ENCODE measurements at regions not wholly inside any gene's neighbourhood (a gene's known extent, or its start where the extent isn't known, plus 50 kb on each side); places are given as distances from the start of the nearest gene placed in this dataset.

DNA sequence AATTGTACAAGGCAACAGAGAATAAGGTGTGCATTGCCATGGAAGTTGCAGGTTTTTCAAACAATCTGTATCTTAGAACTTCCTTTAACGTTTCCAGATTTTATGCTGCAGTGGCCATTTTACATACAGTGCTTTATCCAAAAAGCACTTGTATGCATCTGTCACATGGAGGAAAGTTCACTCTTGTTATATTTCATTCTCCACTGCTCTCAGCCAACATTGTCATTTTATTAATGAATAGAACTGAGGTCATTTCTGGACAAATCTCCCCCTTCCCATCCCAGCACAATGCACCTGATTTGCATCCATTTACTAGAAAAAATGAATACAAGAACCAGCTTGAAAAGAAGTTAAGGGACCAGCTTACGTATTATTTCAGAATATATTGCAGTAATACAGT lies 342.0 kb downstream of the USP25 start:
- no peak for DNase-seq (ENCODE audit: low read depth in 3 of 3, low spot score in 1 of 3)

GRCh38 chr21:16072221-16072620 lies 342.4 kb downstream of the USP25 start:
- no peak for DNase-seq (ENCODE audit: low read depth in 3 of 3, low spot score in 1 of 3)

DNA sequence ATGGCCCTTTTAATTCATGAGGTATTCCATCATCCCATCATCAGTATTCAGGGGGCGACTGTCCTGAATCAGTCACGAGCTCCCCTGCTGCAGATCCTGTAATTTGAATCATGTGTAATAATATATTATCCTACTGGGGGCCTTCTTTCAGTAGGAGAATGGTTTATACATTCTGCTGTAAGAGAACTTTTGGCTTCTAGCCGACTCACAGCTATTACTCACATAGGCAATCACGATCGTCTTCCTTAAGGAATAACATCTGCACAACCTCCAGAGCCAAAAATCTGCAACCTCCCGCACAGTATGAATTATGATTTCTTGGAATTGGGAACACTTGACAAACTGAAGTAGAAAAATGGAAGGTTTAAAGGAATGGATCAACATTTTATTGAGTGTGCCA lies 343.0 kb downstream of the USP25 start:
- no peak for DNase-seq (ENCODE audit: low read depth in 3 of 3, low spot score in 1 of 3)

DNA sequence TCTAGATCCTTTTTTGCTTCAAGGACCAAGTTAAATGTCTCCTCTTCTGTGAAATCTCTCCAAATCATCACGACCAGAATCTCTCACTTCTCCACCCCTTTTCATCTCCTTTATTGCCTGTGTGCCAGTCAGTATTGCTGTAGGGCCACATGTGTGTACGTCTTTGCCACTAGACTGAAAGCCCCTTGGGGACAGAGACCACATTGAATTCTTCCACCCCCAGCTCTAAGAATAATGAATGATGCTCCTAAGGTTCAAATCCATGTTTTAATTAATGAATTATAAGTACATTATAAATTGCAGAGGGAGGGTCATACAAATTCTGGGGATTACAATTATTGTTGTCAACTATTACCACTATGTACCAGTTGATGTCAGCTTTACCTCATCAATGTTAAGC lies 343.8 kb downstream of the USP25 start:
- no peak for DNase-seq (ENCODE audit: low read depth in 3 of 3, low spot score in 1 of 3)

DNA sequence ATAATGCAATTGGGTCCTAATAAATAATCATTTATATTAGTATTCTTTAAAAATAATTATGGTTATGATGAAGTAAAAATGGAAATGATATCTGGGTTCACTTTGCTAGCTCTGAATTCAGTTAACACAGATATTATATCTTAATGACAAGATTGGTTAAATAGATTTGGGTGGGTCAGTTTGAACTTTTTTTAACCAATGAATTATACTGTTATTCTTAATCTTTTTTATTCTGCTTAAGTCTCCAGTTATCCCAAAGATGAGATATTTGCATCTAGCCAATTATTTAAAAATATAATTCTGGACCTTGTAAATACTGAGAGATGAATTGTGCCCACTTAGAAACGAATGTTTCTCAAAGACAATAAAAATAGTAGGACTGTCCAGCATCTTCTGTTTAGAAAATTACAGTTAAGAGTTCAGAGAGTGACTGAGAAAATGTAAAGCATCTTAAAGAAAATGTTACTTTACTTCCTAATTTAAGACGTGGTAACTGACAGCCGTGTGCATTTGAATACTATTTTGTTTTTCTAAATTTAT lies 345.2 kb downstream of the USP25 start:
- DNase-seq (ENCODE audit: low read depth in 3 of 3, low spot score in 1 of 3), result no peak

GRCh38 chr21:16075649-16076282 lies 346.0 kb downstream of the USP25 start:
- DNase-seq (ENCODE audit: low read depth in 3 of 3, low spot score in 1 of 3), result no peak

DNA sequence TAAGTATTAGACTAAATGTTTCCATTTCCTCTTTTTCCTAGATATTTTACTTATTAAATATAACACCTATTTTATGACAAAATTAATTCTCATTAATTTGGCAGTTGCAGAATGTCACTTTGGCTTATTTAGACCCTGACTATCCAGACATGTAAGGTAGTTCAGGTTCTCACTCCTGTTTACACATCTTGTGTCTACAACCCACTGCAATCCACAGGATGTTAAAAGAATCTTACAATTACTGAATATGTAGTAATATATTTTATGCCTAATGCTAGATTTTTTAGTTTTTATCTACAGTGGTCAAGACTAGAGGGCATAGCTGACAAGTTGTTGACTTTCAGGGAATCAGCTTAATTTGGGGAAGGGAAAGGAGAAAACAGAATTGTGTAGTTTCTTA lies 346.7 kb downstream of the USP25 start:
- DNase-seq (ENCODE audit: low read depth in 3 of 3, low spot score in 1 of 3), result no peak

- DNase-seq (ENCODE audit: low read depth in 3 of 3, low spot score in 1 of 3), result no peak
These were observed 348.6 kb downstream of the USP25 start for GRCh38 chr21:16078382-16078781.

GRCh38 chr21:16079830-16080229 lies 350.0 kb downstream of the USP25 start:
- DNase-seq (ENCODE audit: low read depth in 3 of 3, low spot score in 1 of 3), result no peak

- no peak for DNase-seq (ENCODE audit: low read depth in 3 of 3, low spot score in 1 of 3)
These were observed 351.5 kb downstream of the USP25 start for GRCh38 chr21:16081304-16081703.

- no peak for DNase-seq (ENCODE audit: low read depth in 3 of 3, low spot score in 1 of 3)
These were observed 352.4 kb downstream of the USP25 start for GRCh38 chr21:16082038-16082816.

- DNase-seq (ENCODE audit: low read depth in 3 of 3, low spot score in 1 of 3), result no peak
These were observed 355.1 kb downstream of the USP25 start for GRCh38 chr21:16084776-16085364.

DNA sequence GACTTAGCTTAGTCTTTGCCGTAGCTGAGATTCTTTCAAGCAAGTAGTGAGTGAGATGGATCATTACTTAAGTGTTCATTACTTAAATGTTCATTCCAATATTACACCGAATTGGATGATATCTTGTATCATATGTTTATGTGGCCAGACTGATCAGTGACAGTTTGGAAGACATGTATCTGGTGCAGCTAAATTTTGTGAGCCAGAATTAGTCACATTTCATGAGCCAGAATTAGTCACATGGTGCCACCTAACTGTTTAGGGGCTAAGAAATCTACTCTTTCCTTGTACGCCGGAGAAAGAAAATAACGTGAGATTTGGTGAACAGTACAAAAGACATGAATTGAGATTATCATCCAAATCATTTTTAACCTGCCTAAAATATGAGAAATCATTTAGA lies 355.6 kb downstream of the USP25 start:
- no peak for DNase-seq (ENCODE audit: low read depth in 3 of 3, low spot score in 1 of 3)

DNA sequence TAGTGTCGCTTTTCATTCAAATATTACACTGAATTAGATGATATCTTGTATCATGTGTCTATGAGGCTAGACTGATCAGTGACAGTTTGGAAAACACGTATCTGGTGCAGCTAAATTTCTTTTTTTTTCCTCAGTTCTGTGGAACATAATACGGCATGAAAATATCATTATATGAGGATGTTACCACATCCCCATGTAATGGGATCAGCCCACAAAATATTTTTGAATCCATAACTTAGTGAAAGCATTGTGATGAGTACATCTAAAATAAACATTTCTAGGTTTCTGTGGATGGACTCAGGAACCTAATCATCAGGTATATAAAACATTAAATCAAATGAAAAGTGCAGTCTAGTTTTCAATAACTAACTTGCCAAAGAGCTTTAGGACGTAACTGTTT lies 356.3 kb downstream of the USP25 start:
- DNase-seq (ENCODE audit: low read depth in 3 of 3, low spot score in 1 of 3), result no peak

DNA sequence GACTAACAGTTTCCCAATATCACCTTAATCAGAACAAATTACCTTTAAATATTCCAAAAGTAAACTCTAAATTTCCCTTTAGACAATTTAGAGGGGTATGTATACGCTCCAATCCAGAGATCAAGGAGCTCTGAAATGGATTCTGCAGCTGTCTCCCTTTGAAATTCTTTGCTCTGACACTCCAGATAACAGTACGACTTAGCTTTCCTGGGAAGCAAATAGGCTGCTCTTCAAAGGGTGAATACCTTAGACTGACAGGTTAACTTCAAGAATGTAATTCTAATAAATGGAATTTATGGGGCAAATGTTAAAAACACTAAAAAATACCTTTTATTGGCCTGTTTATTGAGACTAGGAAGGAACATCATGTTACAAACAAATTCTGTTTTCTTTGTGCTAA lies 357.2 kb downstream of the USP25 start:
- no peak for DNase-seq (ENCODE audit: low read depth in 3 of 3, low spot score in 1 of 3)

DNA sequence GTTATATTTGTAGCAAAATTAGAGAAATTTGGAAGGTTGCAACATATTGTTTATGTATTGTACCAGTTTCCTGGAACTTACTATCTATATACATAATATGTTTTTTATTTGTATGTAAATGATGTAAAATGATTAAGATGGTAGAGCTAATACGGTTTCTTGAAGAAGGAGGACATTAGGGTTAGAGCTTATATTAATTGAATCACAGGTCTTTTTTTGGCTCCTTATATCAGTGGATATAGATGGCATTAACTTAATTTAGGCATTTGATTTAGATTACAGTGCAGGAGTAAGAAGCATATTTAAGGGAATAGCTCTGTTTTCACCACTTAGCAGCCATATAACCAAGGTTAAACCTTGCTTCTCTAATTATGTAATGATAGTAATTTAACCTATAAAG lies 357.7 kb downstream of the USP25 start:
- no peak for DNase-seq (ENCODE audit: low read depth in 3 of 3, low spot score in 1 of 3)

GRCh38 chr21:16088056-16088455 lies 358.3 kb downstream of the USP25 start:
- no peak for DNase-seq (ENCODE audit: low read depth in 3 of 3, low spot score in 1 of 3)

- no peak for DNase-seq (ENCODE audit: low read depth in 3 of 3, low spot score in 1 of 3)
These were observed 365.2 kb downstream of the USP25 start for GRCh38 chr21:16095005-16095404.

DNA sequence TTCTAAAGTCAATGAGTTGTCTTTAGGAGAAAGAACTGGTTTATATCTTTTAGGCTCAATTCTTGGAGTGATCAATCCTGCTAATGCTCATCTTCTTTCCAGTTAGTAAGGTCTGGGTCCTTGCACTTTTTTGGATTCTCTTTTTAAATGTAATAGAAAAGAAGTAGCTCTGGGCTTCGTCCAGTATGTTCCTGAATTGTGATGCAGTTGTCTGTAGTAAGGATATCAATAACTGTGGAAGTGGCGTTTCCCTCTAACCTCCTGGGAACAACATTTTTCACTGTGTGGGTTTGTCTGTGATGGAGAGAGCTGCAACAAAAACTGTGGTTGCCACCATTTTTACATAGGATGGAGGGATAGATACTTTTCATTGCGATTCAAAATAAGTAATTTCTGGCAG lies 367.2 kb downstream of the USP25 start:
- no peak for DNase-seq (ENCODE audit: low read depth in 3 of 3, low spot score in 1 of 3)

DNA sequence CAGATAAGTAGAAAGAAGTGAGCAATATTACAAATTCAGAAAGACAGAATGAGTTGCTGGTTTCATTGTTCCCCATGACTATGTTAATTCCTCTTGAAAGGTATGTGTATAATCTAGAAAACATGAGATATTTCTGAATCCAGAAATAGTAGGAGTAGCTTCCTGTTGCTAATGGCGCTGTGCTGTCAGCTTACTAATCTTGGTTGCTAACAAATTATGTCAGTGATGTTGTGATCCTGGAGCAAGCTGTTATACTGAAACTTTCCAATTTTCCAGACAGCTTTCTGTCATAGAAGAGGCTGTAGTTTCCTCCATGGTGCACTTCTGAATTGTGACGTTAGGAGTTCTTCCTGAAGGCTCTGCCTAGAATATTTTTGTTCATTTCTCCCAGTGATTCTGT lies 372.3 kb downstream of the USP25 start:
- DNase-seq (ENCODE audit: low read depth in 3 of 3, low spot score in 1 of 3), result no peak

DNA sequence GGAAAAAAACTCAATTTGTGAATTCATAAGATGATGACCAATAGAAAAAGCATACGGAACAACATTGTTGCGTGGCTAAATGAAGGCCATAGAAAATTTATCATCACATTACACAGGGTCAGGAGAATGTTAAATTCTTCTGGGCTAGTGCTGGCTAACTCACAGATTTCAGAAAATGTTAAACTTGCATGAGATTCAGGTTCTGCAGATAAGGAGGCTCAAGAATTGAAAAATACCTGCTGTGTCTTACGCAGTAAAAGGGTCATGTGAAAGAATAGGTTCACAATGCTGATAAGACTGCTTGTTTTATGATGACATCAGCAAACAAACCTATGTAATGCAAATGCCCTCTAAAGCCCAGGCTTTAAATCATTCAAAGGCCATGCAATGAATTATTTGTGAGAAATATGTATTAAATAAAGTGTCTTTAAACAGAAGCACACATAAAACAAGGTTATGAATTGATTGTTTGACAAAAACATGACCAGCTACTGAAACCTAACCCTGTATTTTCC lies 378.8 kb downstream of the USP25 start:
- no peak for DNase-seq (ENCODE audit: low read depth in 3 of 3, low spot score in 1 of 3)

GRCh38 chr21:16113052-16113715 lies 383.4 kb downstream of the USP25 start:
- DNase-seq (ENCODE audit: low read depth in 3 of 3, low spot score in 1 of 3), result no peak
